ENCODE measurements at regions not wholly inside any gene's neighbourhood (a gene's known extent, or its start where the extent isn't known, plus 50 kb on each side); places are given as distances from the start of the nearest gene placed in this dataset.

DNA sequence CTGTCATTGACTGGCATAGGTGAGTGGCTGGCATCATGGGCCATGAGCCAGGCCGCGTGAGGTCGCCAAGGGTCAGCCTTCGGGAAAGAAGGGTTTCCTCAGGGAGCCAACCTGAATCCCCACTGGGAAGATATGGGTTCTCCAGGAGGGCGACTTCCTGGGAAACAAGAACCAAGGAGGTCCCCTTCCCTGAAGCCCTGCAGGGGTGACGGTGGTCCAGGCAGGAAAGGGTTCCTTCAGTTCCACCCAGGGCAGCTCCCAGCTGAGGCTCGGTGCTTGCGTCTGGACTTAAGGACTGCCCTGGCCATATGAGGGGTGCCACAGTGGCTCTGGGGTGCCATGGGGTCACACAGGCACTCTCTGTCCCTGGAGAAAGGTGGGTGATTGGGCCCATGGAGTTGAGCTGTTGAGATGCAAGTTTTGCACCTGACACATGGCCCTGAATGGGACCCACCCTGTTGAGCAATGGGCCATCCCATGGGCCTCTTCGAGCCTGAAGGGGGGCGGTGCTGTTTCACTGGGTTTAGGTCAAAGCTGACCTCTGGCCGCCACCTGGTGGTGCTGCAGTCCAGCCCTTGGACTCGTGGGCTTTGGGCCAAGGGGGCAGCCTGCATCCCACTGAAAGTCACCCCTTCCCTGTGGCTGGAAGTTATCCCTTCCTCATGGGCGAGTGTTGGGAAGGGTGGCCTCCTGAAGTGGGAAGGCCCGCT, 228.1 kb downstream of the SNRPN start:
- Histone ChIP-seq H3K27me3 (ENCODE audit: low read depth, low read length) (no peaks in the 10 kb centered on the region), H3K27ac (ENCODE audit: low read length) (no peak overlapping the region), H3K36me3 (replicated peaks; ENCODE audit: low read depth, low read length) (no peaks in the 10 kb centered on the region), H3K4me2 (ENCODE audit: low read length) (no peak overlapping the region), H3K4me1 (ENCODE audit: low read length) (no peaks in the 10 kb centered on the region), H3K9me3 (ENCODE audit: insufficient read depth, low read length) (no peaks in the 10 kb centered on the region), H2AFZ (ENCODE audit: low read depth, low read length) (no peak overlapping the region), H4K20me1 (ENCODE audit: insufficient read depth, low read length) (no peaks in the 10 kb centered on the region), H3K79me2 (ENCODE audit: low read length) (no peaks in the 10 kb centered on the region), H3K4me3 (ENCODE audit: low read length) (no peak overlapping the region), H3K9ac (ENCODE audit: low read length) (no peak overlapping the region)
- TF ChIP-seq, protein P1, sequence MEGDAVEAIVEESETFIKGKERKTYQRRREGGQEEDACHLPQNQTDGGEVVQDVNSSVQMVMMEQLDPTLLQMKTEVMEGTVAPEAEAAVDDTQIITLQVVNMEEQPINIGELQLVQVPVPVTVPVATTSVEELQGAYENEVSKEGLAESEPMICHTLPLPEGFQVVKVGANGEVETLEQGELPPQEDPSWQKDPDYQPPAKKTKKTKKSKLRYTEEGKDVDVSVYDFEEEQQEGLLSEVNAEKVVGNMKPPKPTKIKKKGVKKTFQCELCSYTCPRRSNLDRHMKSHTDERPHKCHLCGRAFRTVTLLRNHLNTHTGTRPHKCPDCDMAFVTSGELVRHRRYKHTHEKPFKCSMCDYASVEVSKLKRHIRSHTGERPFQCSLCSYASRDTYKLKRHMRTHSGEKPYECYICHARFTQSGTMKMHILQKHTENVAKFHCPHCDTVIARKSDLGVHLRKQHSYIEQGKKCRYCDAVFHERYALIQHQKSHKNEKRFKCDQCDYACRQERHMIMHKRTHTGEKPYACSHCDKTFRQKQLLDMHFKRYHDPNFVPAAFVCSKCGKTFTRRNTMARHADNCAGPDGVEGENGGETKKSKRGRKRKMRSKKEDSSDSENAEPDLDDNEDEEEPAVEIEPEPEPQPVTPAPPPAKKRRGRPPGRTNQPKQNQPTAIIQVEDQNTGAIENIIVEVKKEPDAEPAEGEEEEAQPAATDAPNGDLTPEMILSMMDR (IDR thresholded peaks at IDR 0.05; ENCODE audit: low read depth, low read length): no peak
- TF ChIP-seq EZH2phosphoT487 (IDR thresholded peaks at IDR 0.05; ENCODE audit: low read depth): no peak

DNA sequence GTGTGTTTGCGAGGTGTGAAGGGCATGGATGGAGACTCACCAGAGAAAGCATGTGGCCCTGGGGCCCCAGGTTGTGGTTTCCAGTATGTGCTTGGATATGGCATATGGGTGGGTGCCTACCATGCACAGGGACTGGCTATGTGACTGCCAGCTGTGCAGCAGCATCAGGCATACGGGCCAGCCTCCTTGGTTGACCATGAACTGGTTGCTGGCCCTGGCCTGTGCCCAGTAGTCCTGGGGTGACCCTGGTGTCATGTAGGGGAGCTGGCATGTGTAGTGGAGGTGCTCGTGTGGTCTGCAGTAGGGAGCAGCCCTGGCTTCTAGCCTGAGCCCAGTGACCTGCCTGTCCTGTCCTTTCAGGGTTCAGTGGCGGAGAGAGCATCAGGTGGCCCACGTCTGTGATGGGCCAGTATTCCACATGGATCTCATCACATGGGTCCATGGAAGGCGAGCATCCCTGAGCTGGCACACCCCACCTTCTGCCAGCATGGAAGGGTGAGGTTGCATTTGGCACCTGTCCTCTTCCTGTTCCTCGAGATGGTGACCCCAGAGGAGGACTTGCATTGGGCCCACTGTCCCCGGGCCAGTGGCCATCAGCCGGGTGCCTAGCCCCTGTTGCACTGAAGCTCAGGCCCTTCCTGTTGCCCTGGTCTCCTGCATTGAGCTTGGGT, 228.9 kb downstream of the SNRPN start:
- no peak overlapping the region for H2AFZ ChIP-seq (ENCODE audit: low read depth, low read length)
- H3K4me3 ChIP-seq (ENCODE audit: low read length): no peak overlapping the region
- no peak for TF ChIP-seq EZH2phosphoT487 (IDR thresholded peaks at IDR 0.05; ENCODE audit: low read depth)
- TF ChIP-seq, protein P1 (IDR thresholded peaks at IDR 0.05; ENCODE audit: low read depth, low read length): no peak
- no peak overlapping the region for H3K4me2 ChIP-seq (ENCODE audit: low read length)
- H4K20me1 ChIP-seq (ENCODE audit: insufficient read depth, low read length): no peaks in the 10 kb centered on the region
- H3K27me3 ChIP-seq (ENCODE audit: low read depth, low read length): no peaks in the 10 kb centered on the region
- H3K36me3 ChIP-seq (replicated peaks; ENCODE audit: low read depth, low read length): no peaks in the 10 kb centered on the region
- H3K79me2 ChIP-seq (ENCODE audit: low read length): no peaks in the 10 kb centered on the region
- no peak overlapping the region for H3K9ac ChIP-seq (ENCODE audit: low read length)
- H3K27ac ChIP-seq (ENCODE audit: low read length): no peak overlapping the region
- H3K4me1 ChIP-seq (ENCODE audit: low read length): no peaks in the 10 kb centered on the region
- H3K9me3 ChIP-seq (ENCODE audit: insufficient read depth, low read length): no peaks in the 10 kb centered on the region

DNA sequence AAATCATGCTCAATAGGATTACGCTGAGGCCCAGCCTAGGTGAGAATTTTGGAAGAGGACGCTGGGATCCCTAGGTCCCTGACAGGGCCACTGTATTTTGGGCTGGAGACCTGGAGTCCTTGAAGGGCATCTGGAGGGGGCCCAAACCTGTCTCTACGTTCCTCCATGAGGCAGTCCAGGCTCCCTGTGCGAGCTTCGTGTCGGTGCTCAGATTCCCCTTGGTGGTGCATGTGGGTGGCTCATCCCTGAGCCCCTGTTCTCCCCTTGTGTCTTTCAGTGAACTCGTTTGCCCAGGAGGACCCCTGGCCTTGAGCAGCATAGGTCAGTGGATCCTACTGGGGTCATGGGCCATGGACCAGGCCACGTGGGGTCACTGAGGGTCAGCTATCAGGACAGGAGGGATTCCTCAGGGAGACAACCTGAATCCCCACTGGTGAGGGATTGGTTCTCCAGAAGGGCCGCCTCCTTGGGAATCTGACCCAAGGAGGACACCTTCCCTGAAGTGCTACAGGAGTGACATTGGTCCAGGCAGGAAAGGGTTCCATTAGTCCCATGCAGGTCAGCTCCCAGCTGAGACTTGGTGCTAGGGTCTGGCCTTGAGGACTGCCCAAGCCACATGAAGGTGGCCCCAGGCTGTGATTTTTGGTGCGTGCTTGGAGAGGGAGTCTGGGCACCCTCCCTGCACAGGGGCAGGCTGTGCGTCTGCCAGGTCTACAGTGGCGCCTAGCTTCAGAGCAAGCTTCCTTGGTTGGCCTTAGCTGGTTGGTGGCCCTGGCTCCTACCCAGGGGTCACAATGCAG, 229.8 kb downstream of the SNRPN start:
- Histone ChIP-seq H3K9me3 (ENCODE audit: insufficient read depth, low read length) (no peaks in the 10 kb centered on the region), H3K4me2 (ENCODE audit: low read length) (no peak overlapping the region), H3K27ac (ENCODE audit: low read length) (no peak overlapping the region), H3K27me3 (ENCODE audit: low read depth, low read length) (no peaks in the 10 kb centered on the region), H3K79me2 (ENCODE audit: low read length) (no peaks in the 10 kb centered on the region), H3K4me3 (ENCODE audit: low read length) (no peak overlapping the region), H3K36me3 (replicated peaks; ENCODE audit: low read depth, low read length) (no peaks in the 10 kb centered on the region), H4K20me1 (ENCODE audit: insufficient read depth, low read length) (no peaks in the 10 kb centered on the region), H2AFZ (ENCODE audit: low read depth, low read length) (no peak overlapping the region), H3K4me1 (ENCODE audit: low read length) (no peaks in the 10 kb centered on the region), H3K9ac (ENCODE audit: low read length) (no peak overlapping the region)
- TF ChIP-seq, protein P1 (IDR thresholded peaks at IDR 0.05; ENCODE audit: low read depth, low read length): no peak
- no peak for TF ChIP-seq EZH2phosphoT487 (IDR thresholded peaks at IDR 0.05; ENCODE audit: low read depth)

DNA sequence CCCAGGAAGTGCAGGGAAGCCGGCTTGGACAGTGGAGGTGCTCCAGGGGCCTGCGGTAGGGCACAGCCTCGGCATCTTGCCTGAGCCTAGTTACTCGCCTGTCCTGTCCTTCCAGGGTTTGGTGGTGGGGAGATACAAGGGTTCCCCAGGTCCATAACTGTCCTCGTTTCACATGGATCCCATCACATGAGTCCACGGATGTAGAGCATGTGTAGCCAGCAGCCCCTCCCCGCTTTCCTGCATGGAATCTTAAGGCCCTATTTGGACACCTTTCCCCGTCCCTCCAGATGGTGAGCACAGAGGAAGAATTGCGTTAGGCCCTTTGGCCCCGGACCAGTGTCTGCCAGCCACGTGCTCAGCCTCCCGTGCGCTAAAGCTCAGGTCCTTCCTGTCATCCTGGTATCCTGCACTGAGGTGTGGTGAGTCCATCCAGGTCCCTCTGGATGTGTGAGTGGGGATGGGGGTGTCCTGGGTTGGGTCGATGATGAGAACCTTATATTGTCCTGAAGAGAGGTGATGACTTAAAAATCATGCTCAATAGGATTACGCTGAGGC, 230.4 kb downstream of the SNRPN start:
- Histone ChIP-seq H3K4me2 (ENCODE audit: low read length) (no peak overlapping the region), H4K20me1 (ENCODE audit: insufficient read depth, low read length) (no peaks in the 10 kb centered on the region), H3K79me2 (ENCODE audit: low read length) (no peaks in the 10 kb centered on the region), H3K9ac (ENCODE audit: low read length) (no peak overlapping the region), H3K9me3 (ENCODE audit: insufficient read depth, low read length) (no peaks in the 10 kb centered on the region), H3K4me3 (ENCODE audit: low read length) (no peak overlapping the region), H2AFZ (ENCODE audit: low read depth, low read length) (no peak overlapping the region), H3K27ac (ENCODE audit: low read length) (no peak overlapping the region), H3K4me1 (ENCODE audit: low read length) (no peaks in the 10 kb centered on the region), H3K36me3 (replicated peaks; ENCODE audit: low read depth, low read length) (no peaks in the 10 kb centered on the region), H3K27me3 (ENCODE audit: low read depth, low read length) (no peaks in the 10 kb centered on the region)
- no peak for TF ChIP-seq EZH2phosphoT487 (IDR thresholded peaks at IDR 0.05; ENCODE audit: low read depth)
- TF ChIP-seq, protein P1 (IDR thresholded peaks at IDR 0.05; ENCODE audit: low read depth, low read length): no peak

Data from OCI-LY3 (cell line).